IgD-negative memory B cell (primary cell): ENCODE measurements at regions not wholly inside any gene's neighbourhood (a gene's known extent, or its start where the extent isn't known, plus 50 kb on each side); places are given as distances from the start of the nearest gene placed in this dataset.

Experiments
- H3K27ac Mint-ChIP-seq, 3 donors: one replicate each; pipeline ENCODE4 v1.8.0; 2020 to 2022; ENCODE audit warnings: mild to moderate bottlenecking in 3 of 3, mixed read lengths in 3 of 3, moderate library complexity in 1 of 3
- H3K27me3 Mint-ChIP-seq: one replicate; pipeline ENCODE4 v1.8.0; 2021; ENCODE audit warnings: mixed read lengths
- H3K36me3 Mint-ChIP-seq: one replicate; pipeline ENCODE4 v1.8.0; 2020; ENCODE audit warnings: mild to moderate bottlenecking, mixed read lengths
- H3K4me1 Mint-ChIP-seq, 3 donors: one replicate each; pipeline ENCODE4 v1.8.0; 2020 to 2022; ENCODE audit warnings: mixed read lengths in 3 of 3, mild to moderate bottlenecking in 1 of 3
- H3K4me3 Mint-ChIP-seq, 4 donors: one replicate each; pipeline ENCODE4 v1.8.0; 2020 to 2022; ENCODE audit warnings: mild to moderate bottlenecking in 4 of 4, mixed read lengths in 4 of 4, moderate library complexity in 3 of 4
- H3K9me3 Mint-ChIP-seq, 3 donors: one replicate each; pipeline ENCODE4 v1.8.0; 2020 to 2021; ENCODE audit warnings: mixed read lengths in 3 of 3, mild to moderate bottlenecking in 1 of 3

- Mint-ChIP-seq H3K4me3 (no peak overlapping the region), H3K9me3 (no peaks in the 10 kb centered on the region), H3K27ac (no peak overlapping the region), H3K36me3 (no peaks in the 10 kb centered on the region), H3K27me3 (no peaks in the 10 kb centered on the region), H3K4me1 (no peaks in the 10 kb centered on the region)
These were observed 65.1 kb upstream of the UBAC2 start for GRCh38 chr13:99135591-99135990.

GRCh38 chr13:99136427-99136954, 64.2 kb upstream of the UBAC2 start:
- peaks cover under 1% of the 10 kb centered on the region for H3K36me3 Mint-ChIP-seq
- peaks cover 4% of the 10 kb centered on the region for H3K27me3 Mint-ChIP-seq
- H3K4me3 Mint-ChIP-seq: no peak overlapping the region
- peaks cover 4% of the 10 kb centered on the region in 3 donors for H3K9me3 Mint-ChIP-seq
- H3K4me1 Mint-ChIP-seq: no peaks in the 10 kb centered on the region
- no peak overlapping the region for H3K27ac Mint-ChIP-seq

GRCh38 chr13:99140831-99141230, 59.8 kb upstream of the UBAC2 start:
- Mint-ChIP-seq H3K36me3 (peaks cover 2% of the 10 kb centered on the region), H3K4me3 (no peak overlapping the region), H3K27ac (no peak overlapping the region), H3K27me3 (peaks cover 20% of the 10 kb centered on the region), H3K4me1 (peaks cover 4 to 5% (median 4%) of the 10 kb centered on the region in 3 donors), H3K9me3 (peaks cover 5 to 6% (median 5%) of the 10 kb centered on the region in 3 donors)

GRCh38 chr13:99143904-99144303, 56.8 kb upstream of the UBAC2 start:
- Mint-ChIP-seq H3K27me3 (peaks cover 27% of the 10 kb centered on the region), H3K9me3 (peaks cover 5 to 6% (median 5%) of the 10 kb centered on the region in 3 donors), H3K4me3 (no peak overlapping the region), H3K27ac (no peak overlapping the region), H3K36me3 (peaks cover 2% of the 10 kb centered on the region), H3K4me1 (peaks cover 4 to 11% (median 7%) of the 10 kb centered on the region in 3 donors)

- H3K27me3 Mint-ChIP-seq: peaks cover 31% of the 10 kb centered on the region
- peaks cover 2% of the 10 kb centered on the region for H3K36me3 Mint-ChIP-seq
- H3K4me1 Mint-ChIP-seq: peaks cover 4 to 11% (median 7%) of the 10 kb centered on the region in 3 donors
- no peak overlapping the region for H3K4me3 Mint-ChIP-seq
- no peak overlapping the region for H3K27ac Mint-ChIP-seq
- peaks cover 5 to 6% (median 5%) of the 10 kb centered on the region in 3 donors for H3K9me3 Mint-ChIP-seq
These were observed 56.3 kb upstream of the UBAC2 start for GRCh38 chr13:99144306-99144705.

- peaks cover 5 to 7% (median 6%) of the 10 kb centered on the region in 3 donors for H3K9me3 Mint-ChIP-seq
- H3K4me3 Mint-ChIP-seq: peak overlapping the region in 1 of 4 donors; percentile 45
- peaks cover 4 to 11% (median 7%) of the 10 kb centered on the region in 3 donors for H3K4me1 Mint-ChIP-seq
- no peak overlapping the region for H3K27ac Mint-ChIP-seq
- peaks cover 2% of the 10 kb centered on the region for H3K36me3 Mint-ChIP-seq
- H3K27me3 Mint-ChIP-seq: peaks cover 32% of the 10 kb centered on the region
These were observed 55.2 kb upstream of the UBAC2 start for GRCh38 chr13:99145461-99145860.

GRCh38 chr13:99150575-99151361, 49.9 kb upstream of the UBAC2 start:
- Mint-ChIP-seq H3K9me3 (peaks cover 0 to 2% (median 0%) of the 10 kb centered on the region in 3 donors), H3K4me3 (no peak overlapping the region), H3K27me3 (peaks cover 13% of the 10 kb centered on the region), H3K4me1 (peaks cover 0 to 8% (median 1%) of the 10 kb centered on the region in 3 donors), H3K36me3 (no peaks in the 10 kb centered on the region), H3K27ac (no peak overlapping the region)
